ENCODE measurements at regions not wholly inside any gene's neighbourhood (a gene's known extent, or its start where the extent isn't known, plus 50 kb on each side); places are given as distances from the start of the nearest gene placed in this dataset.

DNA sequence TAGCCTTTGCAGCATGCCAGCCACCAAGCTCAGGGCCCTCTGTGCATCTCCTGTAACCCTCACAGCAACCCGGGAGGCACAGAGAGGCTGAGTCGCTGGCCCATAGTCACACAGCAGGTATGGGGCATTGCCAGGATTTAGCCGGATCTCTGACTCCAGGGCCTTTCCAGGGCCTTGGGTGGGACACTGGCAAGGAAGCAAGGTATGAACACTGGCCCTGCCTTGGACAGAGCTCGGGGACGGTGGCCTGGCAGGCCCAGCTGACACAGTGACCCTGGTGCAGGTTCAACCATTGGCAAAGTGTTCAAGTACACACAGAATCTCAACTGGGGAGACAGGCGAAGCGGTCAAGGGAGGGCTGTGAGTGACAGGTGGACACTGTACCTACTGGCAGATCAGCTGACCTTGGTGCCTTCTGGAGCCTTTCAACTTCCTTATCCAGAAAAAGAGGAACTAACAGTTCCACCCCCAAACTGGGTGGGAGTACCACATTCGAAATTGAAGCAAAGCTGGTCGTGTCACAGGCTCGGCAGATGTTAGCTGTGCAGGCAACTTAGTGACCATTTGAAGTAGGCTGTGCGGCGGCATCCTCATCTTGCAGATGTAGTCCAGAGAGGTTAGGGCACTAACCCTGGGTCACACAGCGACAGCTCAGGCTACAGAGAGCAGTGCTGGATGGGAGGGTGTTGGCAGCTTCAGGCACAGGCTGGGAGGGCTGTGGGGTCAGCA lies 287.4 kb downstream of the SEC14L1 start:
- no peak overlapping the region for H3K4me3 ChIP-seq (ENCODE audit: insufficient read depth, low read depth, low read length)
- H3K27ac ChIP-seq (ENCODE audit: insufficient read depth, low read depth, low read length, poor library complexity, severe bottlenecking), result no peak overlapping the region
- peaks cover 56% of the 10 kb centered on the region for H3K4me1 ChIP-seq (ENCODE audit: control insufficient read depth, insufficient read depth, low read length)
- no peaks in the 10 kb centered on the region for H3K27me3 ChIP-seq (ENCODE audit: control insufficient read depth, insufficient read depth, low read length, poor library complexity, severe bottlenecking)
- H3K9me3 ChIP-seq (ENCODE audit: control insufficient read depth, low read length), result no peaks in the 10 kb centered on the region
- WGBS, 2 experiments, result 94% methylated on average over 13 of the region's 13 CpGs
- H3K36me3 ChIP-seq (ENCODE audit: control insufficient read depth, insufficient read depth, low read length), result no peaks in the 10 kb centered on the region

DNA sequence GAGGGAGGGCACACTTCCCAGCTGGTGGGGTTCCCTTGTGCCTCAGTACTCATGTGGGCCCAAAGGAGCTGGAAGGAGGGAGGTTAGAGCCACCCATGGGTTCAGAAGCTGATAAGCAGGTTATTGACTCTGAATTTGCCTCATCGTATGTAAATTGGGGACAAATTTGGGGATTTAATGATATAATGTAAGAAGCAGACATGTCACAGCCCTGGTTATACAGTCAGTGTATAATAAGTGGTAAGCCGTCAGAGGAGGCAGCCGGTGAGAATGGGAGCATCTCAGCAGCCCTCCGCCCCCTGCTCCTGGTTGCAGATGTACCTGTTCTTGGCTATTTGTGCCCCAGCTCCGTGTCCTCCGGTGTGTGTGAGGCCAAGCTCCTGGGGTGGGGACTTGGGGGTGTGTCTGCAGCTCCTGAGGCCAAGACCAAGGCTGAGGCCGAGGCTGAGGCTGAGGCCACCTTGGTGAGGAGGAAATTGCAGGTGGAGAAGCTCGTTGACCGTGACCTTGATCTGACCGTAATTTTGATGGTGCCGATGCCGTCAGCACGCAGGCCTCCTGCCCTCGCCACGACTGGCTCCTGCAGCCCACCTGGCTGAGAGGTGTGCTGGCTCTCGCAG lies 288.1 kb downstream of the SEC14L1 start:
- no peaks in the 10 kb centered on the region for H3K9me3 ChIP-seq (ENCODE audit: control insufficient read depth, low read length)
- no peaks in the 10 kb centered on the region for H3K27me3 ChIP-seq (ENCODE audit: control insufficient read depth, insufficient read depth, low read length, poor library complexity, severe bottlenecking)
- peaks cover 56% of the 10 kb centered on the region for H3K4me1 ChIP-seq (ENCODE audit: control insufficient read depth, insufficient read depth, low read length)
- H3K36me3 ChIP-seq (ENCODE audit: control insufficient read depth, insufficient read depth, low read length), result no peaks in the 10 kb centered on the region
- no peak overlapping the region for H3K27ac ChIP-seq (ENCODE audit: insufficient read depth, low read depth, low read length, poor library complexity, severe bottlenecking)
- no peak overlapping the region for H3K4me3 ChIP-seq (ENCODE audit: insufficient read depth, low read depth, low read length)
- 91 to 93% methylated on average over 16 of the region's 16 CpGs for WGBS, 2 experiments

DNA sequence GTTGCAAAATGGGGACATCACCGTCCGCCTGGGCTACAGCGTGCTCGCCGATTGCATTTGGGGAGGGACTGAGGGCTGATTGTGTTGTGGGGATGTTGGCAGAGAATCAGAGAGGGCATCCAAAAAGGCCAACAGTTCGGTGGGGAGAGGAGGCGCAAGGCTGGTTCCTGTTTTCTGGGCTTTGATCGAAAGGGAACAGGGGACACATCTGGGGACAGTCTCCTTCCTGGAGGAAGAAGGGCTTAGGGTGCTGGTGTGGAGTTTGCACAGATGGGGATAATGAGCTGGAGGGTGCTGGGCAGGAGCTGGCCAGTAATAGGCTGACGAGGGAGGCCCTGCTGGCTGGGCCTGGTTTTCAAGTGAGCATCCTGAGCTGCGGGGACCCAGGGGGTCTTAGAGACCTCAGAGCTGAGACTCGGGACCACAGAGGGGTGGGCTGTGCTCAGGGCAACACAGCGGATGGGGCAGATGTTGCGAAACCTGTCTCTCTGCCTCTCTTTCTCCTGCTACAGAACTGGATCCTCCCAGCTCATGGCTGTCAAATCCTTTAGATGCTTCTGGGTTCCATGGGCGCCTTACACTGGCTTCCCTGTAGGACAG lies 288.7 kb downstream of the SEC14L1 start:
- H3K9me3 ChIP-seq (ENCODE audit: control insufficient read depth, low read length), result no peaks in the 10 kb centered on the region
- H3K27ac ChIP-seq (ENCODE audit: insufficient read depth, low read depth, low read length, poor library complexity, severe bottlenecking), result no peak overlapping the region
- no peaks in the 10 kb centered on the region for H3K36me3 ChIP-seq (ENCODE audit: control insufficient read depth, insufficient read depth, low read length)
- no peaks in the 10 kb centered on the region for H3K27me3 ChIP-seq (ENCODE audit: control insufficient read depth, insufficient read depth, low read length, poor library complexity, severe bottlenecking)
- H3K4me3 ChIP-seq (ENCODE audit: insufficient read depth, low read depth, low read length), result no peak overlapping the region
- WGBS, 2 experiments, result 75 to 79% methylated on average over 14 of the region's 14 CpGs
- H3K4me1 ChIP-seq (ENCODE audit: control insufficient read depth, insufficient read depth, low read length), result peaks cover 61% of the 10 kb centered on the region

DNA sequence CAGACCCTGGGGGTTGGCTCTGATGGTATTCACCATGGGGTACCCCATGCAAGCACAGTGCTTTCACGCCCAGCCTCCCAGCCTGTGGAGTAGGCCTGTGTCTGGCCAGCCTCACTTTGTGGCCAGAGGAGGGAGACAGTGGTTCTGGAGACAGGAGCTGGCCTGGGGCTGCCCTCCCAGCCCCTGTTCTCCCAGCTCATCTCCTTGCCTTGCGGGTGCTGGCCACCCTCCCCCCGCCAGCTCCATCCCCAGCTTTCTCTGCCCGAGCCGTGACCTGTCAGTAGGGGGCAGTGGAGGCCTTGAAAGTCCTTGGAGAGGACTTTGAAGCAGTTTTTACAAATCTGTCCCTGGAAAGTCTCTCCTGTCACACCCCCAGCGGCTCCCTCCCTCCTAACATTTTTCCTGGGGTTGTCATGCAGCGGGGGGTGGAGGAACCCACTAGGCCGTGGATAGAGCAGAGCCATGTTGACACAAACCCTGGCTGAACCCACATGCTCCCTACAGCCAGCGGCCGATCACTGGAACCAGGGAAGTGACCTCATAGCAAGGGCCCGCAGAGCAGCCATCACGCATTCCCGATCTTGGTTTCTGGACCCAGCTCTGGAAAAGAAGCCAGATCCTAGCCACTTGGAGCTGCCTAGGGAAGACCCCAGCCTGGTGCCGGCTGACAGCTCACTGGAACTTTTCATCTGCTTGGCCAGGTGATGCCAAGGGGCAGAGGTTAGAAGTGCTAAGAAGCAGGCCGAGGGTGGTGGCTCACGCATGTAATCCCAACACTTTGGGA lies 289.4 kb downstream of the SEC14L1 start:
- Histone ChIP-seq H3K4me3 (ENCODE audit: insufficient read depth, low read depth, low read length) (no peak overlapping the region), H3K27me3 (ENCODE audit: control insufficient read depth, insufficient read depth, low read length, poor library complexity, severe bottlenecking) (no peaks in the 10 kb centered on the region), H3K4me1 (ENCODE audit: control insufficient read depth, insufficient read depth, low read length) (peaks cover 62% of the 10 kb centered on the region), H3K27ac (ENCODE audit: insufficient read depth, low read depth, low read length, poor library complexity, severe bottlenecking) (no peak overlapping the region), H3K36me3 (ENCODE audit: control insufficient read depth, insufficient read depth, low read length) (no peaks in the 10 kb centered on the region), H3K9me3 (ENCODE audit: control insufficient read depth, low read length) (no peaks in the 10 kb centered on the region)
- WGBS, 2 experiments, result 46 to 53% methylated on average over 16 of the region's 16 CpGs

DNA sequence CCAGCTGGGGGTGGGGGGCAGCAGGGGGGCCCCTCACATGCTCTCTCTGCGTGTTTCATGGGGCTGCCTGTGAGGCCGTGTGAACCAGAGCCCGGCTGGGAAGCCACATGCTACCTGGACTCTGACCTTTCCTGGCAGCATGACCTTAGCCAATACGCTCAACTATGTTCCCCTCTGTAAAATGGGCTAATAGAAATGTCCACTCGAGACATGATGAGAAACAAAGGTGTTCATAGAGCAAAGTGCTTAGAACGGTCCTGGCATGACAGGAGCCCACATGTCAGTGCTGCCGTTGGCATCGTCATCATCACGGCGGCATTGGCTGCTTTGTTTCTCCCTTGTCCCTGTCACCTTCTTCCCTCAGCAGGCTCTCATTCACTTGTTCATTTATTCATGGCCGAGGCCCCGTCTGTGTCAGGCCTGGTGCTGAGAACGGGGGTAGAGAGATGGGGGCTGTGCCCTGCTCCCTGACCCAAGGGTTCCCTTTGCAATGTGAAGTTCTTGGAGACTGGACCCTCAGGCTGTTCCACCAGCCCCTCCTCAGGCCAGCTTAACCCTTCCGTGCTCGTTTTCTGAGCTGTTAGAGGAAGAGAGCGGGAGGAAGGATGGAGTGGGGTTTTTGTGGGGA lies 291.4 kb downstream of the SEC14L1 start:
- Histone ChIP-seq H3K27ac (ENCODE audit: insufficient read depth, low read depth, low read length, poor library complexity, severe bottlenecking) (no peak overlapping the region), H3K4me1 (ENCODE audit: control insufficient read depth, insufficient read depth, low read length) (peaks cover 68% of the 10 kb centered on the region), H3K36me3 (ENCODE audit: control insufficient read depth, insufficient read depth, low read length) (no peaks in the 10 kb centered on the region), H3K9me3 (ENCODE audit: control insufficient read depth, low read length) (no peaks in the 10 kb centered on the region), H3K27me3 (ENCODE audit: control insufficient read depth, insufficient read depth, low read length, poor library complexity, severe bottlenecking) (no peaks in the 10 kb centered on the region), H3K4me3 (ENCODE audit: insufficient read depth, low read depth, low read length) (no peak overlapping the region)
- WGBS, 2 experiments, result 62 to 68% methylated on average over 16 of the region's 16 CpGs

DNA sequence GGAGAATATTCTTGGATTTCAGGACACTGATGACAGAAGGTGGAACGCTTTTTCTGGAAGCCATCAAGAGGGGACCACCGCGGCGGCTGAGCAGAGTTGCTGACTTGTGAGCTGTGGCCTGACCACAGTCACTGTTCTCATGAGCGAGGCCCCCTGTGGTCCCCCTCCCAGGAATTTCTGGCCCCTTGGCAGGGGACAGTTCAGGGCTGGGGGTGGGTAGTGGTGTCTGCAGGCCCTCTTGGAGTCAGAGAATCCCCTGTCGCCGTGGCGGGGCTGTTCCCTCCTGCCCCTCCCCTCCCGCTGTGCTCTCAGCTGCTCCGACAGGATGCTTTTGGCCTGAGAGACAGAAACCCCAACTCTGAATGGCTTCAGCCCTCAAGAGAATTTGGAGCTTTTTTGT lies 292.0 kb downstream of the SEC14L1 start:
- Histone ChIP-seq H3K4me1 (ENCODE audit: control insufficient read depth, insufficient read depth, low read length) (peaks cover 71% of the 10 kb centered on the region), H3K36me3 (ENCODE audit: control insufficient read depth, insufficient read depth, low read length) (no peaks in the 10 kb centered on the region), H3K27me3 (ENCODE audit: control insufficient read depth, insufficient read depth, low read length, poor library complexity, severe bottlenecking) (no peaks in the 10 kb centered on the region), H3K4me3 (ENCODE audit: insufficient read depth, low read depth, low read length) (no peak overlapping the region), H3K9me3 (ENCODE audit: control insufficient read depth, low read length) (no peaks in the 10 kb centered on the region), H3K27ac (ENCODE audit: insufficient read depth, low read depth, low read length, poor library complexity, severe bottlenecking) (no peak overlapping the region)
- WGBS, 2 experiments, result 19 to 29% methylated on average over 10 of the region's 10 CpGs

DNA sequence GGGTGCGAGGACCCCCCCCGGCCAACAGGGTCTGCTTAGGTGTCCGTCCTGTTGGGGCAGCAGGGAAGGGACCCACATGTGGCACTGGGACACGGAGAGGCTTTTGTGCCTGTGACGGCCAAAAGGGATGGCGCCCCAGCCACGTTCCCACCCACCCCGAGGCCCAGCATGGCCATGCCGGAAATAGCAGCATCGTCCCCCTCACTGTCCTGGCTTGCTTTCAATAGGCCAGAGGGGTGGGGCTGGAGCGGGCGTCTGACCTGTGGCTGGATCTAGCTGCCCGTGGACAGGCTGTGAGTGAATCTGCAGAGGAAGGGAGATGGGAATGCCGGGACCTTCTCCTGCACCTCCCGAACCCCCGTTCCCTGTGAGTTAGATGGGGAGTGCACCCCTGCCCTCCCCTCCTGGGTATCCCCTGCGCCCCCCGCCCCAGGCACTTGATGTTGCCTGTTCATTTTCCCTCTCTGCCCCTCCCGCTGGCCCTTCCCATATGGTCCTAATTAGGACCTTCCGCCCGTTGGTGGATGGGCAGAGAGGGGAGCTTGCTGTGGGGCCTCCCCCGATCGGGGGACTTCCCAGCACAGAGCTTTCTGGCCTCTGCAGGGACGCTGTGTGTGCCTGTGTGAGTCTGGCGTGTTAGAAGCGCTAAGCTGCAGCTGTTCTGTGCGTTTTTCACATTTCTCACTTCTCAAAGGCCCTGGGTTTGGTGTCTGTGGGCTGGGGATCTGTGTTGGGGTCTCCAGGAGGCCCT lies 292.8 kb downstream of the SEC14L1 start:
- no peaks in the 10 kb centered on the region for H3K36me3 ChIP-seq (ENCODE audit: control insufficient read depth, insufficient read depth, low read length)
- no peaks in the 10 kb centered on the region for H3K9me3 ChIP-seq (ENCODE audit: control insufficient read depth, low read length)
- 61 to 65% methylated on average over 27 of the region's 27 CpGs for WGBS, 2 experiments
- no peak overlapping the region for H3K4me3 ChIP-seq (ENCODE audit: insufficient read depth, low read depth, low read length)
- H3K27me3 ChIP-seq (ENCODE audit: control insufficient read depth, insufficient read depth, low read length, poor library complexity, severe bottlenecking), result no peaks in the 10 kb centered on the region
- peak overlapping the region; percentile 6 for H3K27ac ChIP-seq (ENCODE audit: insufficient read depth, low read depth, low read length, poor library complexity, severe bottlenecking)
- H3K4me1 ChIP-seq (ENCODE audit: control insufficient read depth, insufficient read depth, low read length), result peaks cover 80% of the 10 kb centered on the region

DNA sequence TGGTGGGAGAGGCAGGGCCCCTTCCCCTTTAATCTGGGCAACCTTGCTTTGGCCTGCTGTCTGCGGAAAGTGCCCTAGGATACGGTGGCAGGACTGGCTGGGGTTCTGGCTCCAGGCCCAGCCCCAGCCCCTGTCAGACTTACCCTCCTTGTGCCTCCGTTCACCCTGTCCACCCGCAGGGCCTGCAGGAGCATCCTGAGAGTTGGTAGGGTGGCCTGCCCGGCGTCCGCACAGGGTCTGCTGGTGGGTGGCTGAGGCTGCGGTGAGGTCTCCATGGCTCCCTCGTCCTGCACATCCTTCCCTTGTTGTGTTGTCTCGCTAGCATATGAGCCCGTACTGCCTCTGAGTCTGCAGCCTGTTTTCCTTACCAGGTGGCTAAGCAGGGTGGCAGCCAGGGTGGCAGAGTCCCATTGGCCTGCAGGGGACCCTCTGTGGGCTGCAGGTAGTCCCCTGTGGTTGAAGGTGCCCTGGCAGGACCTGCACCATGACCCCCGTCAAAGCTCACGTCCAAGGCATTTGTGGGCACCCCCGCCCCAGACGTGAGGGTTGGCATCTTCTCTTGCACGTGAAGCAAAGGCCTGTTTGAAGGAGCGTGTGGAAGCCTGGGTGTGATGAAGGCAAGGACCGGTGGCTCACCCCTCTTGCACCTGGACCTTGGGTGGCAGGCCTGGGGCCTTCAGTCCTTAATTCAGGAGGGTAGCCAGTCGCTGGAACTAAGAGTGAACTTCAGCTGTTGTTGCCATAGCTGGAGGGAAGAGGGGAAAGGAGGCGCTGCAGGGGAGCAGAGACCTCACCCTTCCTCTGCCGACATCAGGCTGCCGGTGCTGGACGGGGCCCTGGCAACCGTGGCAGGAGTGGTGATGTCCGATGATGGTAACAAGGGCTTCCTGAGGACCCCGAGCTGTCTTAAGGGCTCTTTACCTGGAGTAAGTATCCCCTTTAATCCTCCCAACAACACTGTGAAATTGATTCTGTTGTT lies 293.7 kb downstream of the SEC14L1 start:
- H3K9me3 ChIP-seq (ENCODE audit: control insufficient read depth, low read length), result no peaks in the 10 kb centered on the region
- peak overlapping the region; percentile 6 for H3K27ac ChIP-seq (ENCODE audit: insufficient read depth, low read depth, low read length, poor library complexity, severe bottlenecking)
- no peaks in the 10 kb centered on the region for H3K27me3 ChIP-seq (ENCODE audit: control insufficient read depth, insufficient read depth, low read length, poor library complexity, severe bottlenecking)
- H3K4me3 ChIP-seq (ENCODE audit: insufficient read depth, low read depth, low read length), result no peak overlapping the region
- peaks cover 83% of the 10 kb centered on the region for H3K4me1 ChIP-seq (ENCODE audit: control insufficient read depth, insufficient read depth, low read length)
- WGBS, 2 experiments, result 90 to 91% methylated on average over 26 of the region's 26 CpGs
- no peaks in the 10 kb centered on the region for H3K36me3 ChIP-seq (ENCODE audit: control insufficient read depth, insufficient read depth, low read length)

Data from ectodermal cell (in vitro differentiated cells).